GM18951 (cell line): ENCODE measurements at regions not wholly inside any gene's neighbourhood (a gene's known extent, or its start where the extent isn't known, plus 50 kb on each side); places are given as distances from the start of the nearest gene placed in this dataset.
A peak's percentile ranks its signal among the peaks of the same experiment; 100 is the strongest.

Experiments
- POLR2A ChIP-seq: IDR thresholded peaks from 4 replicates; pipeline ENCODE4 v1.6.1; 2011; ENCODE audit warnings: mild to moderate bottlenecking; ENCODE audit not compliant: insufficient read length, insufficient read depth; ENCODE audit errors: extremely low read depth
- in situ Hi-C: fragments of 300-500 bp; cut with MboI; formaldehyde crosslinking; loops from one replicate; pipeline ENCODE4 v1.12.0; 2022; ENCODE audit warnings: low sequenced_read_pairs, mixed read lengths, inconsistent platforms; ENCODE audit not compliant: unreplicated experiment

GRCh38 chr17:77394540-77395295, 253.9 kb downstream of the SEC14L1 start:
- in situ Hi-C loops: no loop called here
- TF ChIP-seq POLR2A: no peak

- in situ Hi-C loops: no loop called here
These were observed 254.8 kb downstream of the SEC14L1 start for GRCh38 chr17:77395501-77396048.

DNA sequence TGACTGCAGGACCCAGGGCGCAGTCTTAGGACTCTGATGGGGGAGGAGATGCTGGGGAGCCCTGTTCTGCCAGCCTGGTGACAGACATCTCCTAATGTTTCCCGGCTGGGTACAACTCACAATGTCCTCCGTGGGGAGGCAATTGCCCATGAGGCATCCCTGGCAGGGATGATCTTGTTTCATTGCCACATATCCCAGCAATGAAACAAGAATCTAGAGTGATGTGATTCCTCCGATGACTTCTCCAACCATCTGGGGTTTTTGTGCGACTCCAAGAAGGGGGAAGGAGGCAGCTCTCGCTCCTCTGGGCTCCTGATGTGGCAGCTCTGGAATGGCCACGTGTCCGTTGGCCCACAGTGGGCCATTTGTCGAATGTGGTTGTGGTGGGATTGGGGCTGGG, 255.8 kb downstream of the SEC14L1 start:
- in situ Hi-C loops: no loop called here
- no peak for TF ChIP-seq POLR2A

More at GRCh38 chr17:77395501-77396048, 254.8 kb downstream of the SEC14L1 start:
- no peak for TF ChIP-seq POLR2A

DNA sequence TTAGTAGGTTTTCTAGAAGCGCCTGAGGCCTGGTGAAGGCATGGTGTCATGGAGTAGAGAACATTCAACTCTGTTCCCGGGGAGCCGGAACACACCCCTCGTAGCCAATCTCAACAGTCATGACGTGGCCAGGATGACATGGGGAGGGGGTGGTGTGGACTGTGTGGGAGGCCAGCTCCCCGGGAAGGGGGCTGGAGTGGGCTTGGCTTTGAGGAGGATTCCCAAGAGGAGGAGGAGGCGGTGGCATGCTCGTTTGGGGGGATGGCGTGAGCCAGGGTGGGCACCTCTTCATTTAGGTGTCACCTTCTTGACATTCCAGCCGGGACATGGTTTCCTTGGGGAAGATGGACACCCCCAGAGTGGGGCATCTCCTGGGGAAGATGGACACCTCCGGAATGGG, 257.5 kb downstream of the SEC14L1 start:
- in situ Hi-C loops: no loop called here
- no peak for TF ChIP-seq POLR2A

DNA sequence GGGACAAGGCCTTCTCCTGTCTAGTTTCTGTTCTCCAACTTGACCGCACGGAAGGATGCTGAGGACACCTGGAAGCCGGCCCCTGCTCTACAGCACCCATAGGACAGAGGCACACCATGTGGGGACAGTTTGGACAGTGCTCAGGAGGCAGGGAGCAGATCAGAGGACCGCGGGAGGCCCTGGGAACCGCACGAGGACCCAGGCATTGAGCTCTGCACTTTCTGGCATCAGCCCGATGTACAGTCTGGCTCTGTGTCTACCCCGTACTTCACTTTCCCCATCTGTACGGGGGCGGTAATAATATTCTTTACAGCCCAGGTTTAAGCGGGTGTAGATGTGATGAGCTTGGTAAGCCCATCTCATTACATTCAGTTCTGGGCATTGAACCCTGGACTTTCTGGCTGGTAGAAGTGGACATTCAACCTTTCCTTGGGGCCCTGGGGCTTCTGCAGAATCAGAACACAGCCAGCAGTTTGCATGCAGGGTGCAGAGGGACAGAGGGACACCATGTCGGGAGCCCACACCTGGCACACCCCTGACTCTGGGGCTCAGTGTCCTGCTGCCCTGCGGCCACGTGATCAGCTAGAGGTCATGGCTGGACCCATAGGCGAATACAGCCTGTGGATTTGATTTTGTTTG, 258.7 kb downstream of the SEC14L1 start:
- in situ Hi-C loops: no loop called here
- TF ChIP-seq POLR2A: no peak

GRCh38 chr17:77400445-77400870, 259.7 kb downstream of the SEC14L1 start:
- in situ Hi-C loops: no loop called here
- TF ChIP-seq POLR2A: peak; percentile 17

- in situ Hi-C loops: no loop called here
- TF ChIP-seq POLR2A: no peak
These were observed 261.5 kb downstream of the SEC14L1 start for GRCh38 chr17:77402159-77402731.

DNA sequence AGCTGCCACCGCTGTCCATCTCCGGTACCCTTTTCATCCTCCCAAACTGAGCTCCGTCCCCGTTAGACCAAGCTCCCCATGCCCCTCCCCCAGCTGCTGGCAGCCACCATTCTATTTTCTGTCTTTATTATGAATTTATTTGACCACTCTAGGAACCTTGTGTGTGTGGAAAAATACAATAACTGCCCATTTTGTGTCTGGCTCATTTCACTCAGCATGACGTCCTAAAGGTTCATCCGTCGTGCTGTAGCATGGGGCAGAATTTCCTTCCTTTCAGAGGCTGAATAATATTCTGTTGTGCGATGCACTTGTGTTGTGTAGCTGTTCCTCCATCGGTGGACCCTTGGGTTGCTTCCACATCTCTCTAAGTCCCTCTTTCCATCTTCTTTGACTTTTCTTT, 263.1 kb downstream of the SEC14L1 start:
- no peak for TF ChIP-seq POLR2A
- in situ Hi-C loops: no loop called here

GRCh38 chr17:77404812-77405581, 264.2 kb downstream of the SEC14L1 start:
- TF ChIP-seq POLR2A: peak; percentile 38
- in situ Hi-C loops: no loop called here

DNA sequence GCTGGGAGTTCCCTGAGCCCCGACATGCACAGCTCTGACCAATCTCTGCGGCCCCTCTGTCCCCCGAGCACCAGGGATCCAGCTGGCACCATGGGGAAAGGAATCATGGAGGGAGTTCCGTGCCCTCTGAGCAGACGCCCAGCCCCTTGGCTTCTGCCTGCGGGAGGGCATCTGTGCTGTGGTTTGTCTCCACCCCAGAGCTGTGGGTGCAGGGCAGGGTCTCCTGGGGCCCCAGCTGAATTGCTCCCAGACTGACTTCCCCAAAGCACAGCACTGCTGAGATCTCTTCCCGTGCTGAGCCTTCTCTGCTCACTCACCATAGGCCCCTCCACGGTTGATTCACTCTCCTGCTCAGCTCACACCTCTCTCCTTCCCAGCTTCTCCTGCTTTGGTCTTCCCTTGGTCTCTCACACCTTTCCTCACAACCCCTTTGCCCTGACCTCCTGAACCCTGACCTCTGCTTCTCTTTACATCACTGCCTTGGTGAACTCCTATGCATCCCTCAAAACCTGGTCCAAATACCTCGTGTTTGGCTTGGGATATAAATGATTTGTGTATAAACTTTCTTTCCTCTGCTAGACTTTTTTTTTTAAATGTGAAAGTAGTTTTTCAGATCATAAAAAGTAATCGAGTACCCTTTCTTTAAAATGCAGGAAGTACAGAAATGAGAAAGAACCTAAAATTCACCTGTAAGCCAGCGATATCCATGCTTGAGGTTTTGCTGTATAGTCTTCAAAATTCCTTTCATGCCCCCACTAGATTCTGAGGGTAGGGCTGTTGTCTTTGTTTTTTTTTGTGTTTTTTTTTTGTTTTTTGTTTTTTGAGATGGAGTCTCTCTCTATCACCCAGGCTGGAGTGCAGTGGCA, 265.3 kb downstream of the SEC14L1 start:
- in situ Hi-C loops: no loop called here
- TF ChIP-seq POLR2A: peak; percentile 22

DNA sequence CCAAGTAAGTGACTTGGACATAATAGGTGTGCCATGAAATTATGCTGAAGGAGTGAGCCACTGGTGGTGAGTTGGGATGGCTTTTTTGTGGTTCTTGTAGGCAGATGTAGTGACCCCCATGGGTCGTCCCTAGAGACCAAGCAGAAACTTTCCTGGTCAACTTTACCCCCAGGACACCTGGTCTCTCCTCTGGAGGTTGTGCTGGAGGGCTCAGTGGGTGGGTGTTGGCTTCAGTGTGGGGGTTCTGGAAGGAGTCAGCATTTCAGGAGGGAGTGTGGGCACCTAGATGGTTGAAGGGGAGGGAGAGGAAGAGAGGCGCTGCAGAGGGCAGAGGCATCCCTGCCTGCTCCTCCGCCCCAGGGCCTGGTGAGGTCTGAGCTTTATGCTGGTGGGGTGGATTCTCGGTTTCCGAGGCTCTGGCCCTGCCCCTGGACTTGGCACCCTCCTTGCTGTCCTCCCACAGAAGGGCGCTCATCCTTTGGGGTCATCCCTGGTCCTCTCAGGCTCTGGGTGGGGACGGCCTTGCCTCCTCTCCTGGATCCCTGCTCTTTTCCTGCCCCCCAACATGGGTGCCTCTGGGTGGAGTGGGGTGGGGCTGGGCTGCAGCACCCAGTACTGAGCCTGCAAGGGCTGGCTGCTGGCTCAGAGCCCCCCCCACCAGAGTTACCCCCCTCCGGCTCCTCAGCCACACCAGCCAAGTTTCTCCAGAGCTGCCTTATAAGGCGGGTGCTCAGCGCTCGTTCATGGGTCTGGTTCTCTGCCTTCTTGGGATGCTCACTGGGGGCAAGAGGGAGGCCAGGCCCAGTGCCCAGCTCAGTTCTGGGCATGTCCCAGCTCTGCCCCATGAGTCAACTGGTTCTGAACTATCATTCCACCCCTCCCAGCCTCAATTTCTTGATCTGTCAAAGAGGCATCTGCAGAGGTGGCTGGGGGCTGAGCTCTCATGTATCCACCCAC, 266.8 kb downstream of the SEC14L1 start:
- no peak for TF ChIP-seq POLR2A
- in situ Hi-C loops: no loop called here
